ENCODE measurements at regions not wholly inside any gene's neighbourhood (a gene's known extent, or its start where the extent isn't known, plus 50 kb on each side); places are given as distances from the start of the nearest gene placed in this dataset.
A peak's percentile ranks its signal among the peaks of the same experiment; 100 is the strongest.

GRCh38 chr6:115717062-115717461 lies 343.6 kb downstream of the FRK start:
- no peak for DNase-seq

GRCh38 chr6:115712291-115712961 lies 348.3 kb downstream of the FRK start:
- DNase-seq, result no peak

DNA sequence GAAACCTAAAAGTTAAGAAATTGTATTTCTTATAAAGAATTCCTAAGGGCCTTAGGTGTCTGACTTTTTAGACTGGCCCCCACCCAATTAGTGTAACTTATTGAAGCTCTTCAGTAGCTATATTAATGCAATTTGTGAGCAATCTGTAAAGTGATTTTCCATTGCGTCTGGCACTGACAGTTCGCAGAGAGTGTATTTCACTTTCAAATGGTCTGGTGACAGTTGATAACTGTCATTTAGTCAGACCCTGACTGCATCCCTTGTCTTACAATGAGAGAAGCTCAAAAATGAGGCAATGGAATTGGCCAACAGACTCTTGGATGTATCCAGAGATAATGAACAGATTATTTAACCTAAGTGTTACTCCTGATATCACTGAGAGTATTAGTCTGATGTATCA lies 351.8 kb downstream of the FRK start:
- no peak for DNase-seq

- DNase-seq, result no peak
Observed at GRCh38 chr6:115706981-115707380, 353.7 kb downstream of the FRK start.

DNA sequence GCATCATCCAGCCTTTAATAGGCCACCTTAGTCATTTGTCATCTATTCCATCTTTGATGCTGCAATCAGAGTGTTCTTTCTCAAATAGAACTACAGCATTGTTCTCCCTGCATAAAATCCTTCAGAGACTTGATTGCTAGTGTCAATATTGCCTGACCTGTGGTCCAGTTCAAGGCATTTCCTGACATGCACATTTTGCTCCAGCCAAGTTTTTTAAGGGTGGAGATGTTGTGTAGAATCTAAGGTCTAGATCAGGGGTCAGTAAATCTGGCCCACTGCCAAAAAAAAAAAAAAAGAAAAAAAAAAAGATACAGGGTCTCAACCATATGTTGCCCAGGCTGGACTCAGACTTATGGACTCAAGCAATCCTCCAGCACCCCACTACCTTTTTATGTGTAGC lies 354.4 kb downstream of the FRK start:
- DNase-seq, result no peak

DNA sequence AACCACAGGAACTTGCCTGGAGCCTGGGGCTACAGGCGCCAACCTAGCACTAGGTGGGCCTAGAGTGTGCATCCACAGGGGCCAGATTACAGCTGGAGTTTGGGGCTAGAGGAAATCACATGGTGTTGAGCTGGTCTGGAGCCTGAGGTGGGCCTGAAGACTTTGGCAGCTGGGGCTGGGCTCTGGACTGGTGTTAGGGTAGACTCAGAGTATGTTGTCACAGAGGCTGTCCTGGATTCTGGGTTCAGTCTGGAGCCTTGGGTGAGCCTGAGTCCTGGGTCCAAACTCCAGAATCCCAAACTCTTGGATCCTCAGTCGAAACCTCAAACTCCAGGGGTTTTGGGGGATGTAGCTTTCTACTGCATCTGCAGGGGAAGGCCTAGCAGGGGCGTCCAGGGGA lies 356.7 kb downstream of the FRK start:
- DNase-seq, result no peak

- DNase-seq, result no peak
Observed at GRCh38 chr6:115691433-115691832, 369.3 kb downstream of the FRK start.

DNA sequence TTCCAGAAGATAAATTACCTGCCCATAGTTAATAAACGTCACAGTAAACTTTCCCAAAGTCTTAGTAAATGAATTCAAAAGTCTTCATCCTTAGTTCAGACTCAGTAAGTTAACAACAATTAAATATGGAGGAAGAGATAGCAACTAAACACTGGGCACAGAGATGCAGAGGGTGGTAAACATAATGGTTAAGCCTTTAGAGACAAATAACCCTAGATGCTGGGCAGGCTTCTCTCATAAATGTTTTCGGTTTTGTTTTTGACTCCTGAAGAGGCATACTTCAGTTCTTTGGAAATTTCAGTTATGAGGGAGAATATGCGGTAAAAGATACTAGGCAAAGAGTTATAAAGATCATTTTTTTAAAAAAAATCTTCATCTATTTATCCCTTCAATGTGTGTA lies 369.8 kb downstream of the FRK start:
- no peak for DNase-seq

DNA sequence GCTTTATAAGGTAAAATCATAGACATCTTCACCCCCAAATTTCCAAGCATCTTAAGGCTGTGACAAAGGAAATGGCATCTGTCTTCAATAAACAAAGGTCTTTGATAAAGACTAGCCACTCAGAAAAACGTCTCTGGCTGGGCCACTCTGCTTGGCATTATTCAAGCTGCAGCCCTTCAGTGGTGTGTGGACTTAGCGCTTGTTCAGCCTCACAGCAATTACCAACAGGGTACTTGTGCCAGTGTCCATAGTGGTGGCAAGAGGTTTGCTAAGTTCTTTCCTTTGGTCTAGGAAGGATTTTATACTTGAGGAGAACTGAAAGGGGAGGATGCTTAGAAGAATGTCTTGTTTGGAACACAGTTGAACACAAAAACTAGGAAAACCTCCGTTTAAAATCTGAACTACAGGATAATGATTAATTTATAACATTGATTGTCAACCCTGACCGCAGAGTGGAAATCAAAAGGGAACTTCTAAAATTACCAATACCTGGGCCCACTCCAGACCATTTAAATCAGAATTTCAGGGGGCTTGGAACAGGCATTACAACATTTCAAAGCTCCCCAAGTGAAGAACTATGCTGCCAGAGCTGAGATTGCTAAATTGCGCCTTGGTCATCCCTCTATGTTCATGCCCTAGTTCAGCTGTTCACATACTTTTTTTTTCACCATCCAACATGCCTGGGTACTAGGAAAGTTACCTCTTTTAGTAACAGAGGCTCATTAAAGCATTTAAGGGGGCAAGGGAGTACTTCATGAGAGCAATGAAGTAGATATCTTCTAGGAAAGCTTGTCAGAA lies 378.5 kb downstream of the FRK start:
- DNase-seq, result no peak

DNA sequence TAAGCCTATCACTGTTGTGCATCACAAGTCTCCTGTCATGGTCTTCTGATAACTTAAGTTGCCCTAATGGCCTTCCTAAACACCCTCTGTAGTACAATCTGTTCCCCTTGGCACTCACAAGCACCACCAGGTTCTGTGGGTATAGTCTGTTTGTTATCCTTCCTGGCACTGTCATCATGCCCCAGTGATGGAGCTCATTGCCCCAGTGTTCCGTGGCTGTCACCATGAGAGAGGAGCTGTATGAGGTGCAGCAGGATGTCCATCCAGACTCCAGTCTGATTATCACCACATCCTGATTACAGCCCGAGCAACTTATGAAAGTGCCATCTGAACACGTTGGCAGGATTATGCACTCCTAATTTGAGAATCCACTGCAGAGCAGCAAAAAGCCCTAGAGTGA lies 380.1 kb downstream of the FRK start:
- no peak for DNase-seq

DNA sequence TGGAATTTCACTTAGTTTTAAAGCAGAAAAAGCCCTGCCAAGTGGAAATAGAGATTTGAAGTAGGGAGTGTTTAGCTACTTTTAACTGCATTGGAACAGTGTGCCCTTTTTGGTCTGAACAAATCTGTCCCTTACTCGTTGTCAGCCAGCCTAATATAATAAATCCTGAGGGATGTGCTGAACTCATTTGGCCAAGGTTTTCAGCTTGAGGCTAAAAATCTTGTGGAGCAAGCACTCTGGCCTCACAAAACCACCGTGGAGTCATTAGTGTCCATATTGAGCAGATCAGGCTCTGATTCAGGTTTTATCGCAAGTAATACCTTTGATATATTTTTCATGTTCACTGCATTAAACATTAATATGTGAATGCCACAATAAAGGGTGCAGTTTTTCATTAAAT lies 383.5 kb downstream of the FRK start:
- no peak for DNase-seq

GRCh38 chr6:115675443-115675842 lies 385.2 kb downstream of the FRK start:
- DNase-seq, result no peak

DNA sequence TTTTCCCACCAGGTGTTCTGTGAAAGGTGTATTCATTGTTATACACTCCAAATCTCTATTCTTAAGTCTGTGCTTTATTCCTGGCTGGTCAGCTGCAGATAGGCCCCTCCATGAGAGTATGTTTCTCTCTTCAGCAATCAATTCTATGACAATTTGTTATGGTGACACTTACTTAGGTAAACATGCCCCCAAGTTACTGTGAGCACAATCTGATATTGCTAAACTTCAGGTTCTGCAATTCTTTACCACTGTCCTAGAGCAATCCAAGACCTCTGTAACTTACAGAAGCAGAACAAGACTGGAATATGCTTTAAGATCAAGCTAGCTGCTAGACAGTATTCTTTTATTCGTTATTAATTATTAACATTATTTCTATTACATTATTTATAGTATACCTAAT lies 391.9 kb downstream of the FRK start:
- DNase-seq, result no peak

DNA sequence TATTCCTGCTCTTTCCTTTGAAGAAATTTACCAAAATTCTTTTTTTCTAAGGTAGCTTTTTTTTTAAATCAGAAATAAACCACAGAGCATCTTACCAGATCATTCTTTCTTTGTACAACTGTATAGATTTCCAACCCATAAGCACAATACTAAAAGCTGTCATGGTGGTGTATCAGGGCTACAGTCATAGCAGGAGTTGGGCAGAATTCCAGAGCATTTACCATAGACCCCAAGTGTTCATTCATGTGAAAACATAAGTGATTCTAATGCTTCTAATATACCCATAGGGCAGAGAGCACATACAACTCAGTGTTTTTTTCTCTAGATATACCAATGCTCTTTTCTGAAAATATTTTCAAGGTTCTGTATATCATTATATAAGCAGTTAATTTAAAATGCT lies 392.5 kb downstream of the FRK start:
- no peak for DNase-seq

- no peak for DNase-seq
Observed at GRCh38 chr6:115667478-115668026, 393.1 kb downstream of the FRK start.

GRCh38 chr6:115666997-115667396 lies 393.7 kb downstream of the FRK start:
- DNase-seq, result no peak

- no peak for DNase-seq
Observed at GRCh38 chr6:115665310-115665709, 395.4 kb downstream of the FRK start.

DNA sequence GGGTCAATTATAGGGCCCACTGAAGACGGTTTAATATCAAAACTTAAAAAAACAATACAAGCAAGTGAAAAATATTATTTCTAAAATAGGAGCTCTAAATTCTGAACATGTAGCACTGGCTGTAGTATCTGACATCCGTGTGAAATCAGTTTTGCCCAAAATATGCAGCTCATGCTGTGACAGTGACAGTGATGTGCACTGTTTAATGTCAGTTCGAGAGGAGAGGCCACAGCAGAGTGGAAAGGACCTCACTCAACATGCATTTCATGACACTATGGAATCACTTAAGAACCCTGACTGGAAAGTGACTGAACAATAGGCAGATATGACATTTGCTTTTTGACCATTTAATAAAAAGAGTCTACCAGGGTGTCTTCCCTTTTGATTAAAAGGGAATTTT lies 397.0 kb downstream of the FRK start:
- DNase-seq, result no peak

GRCh38 chr6:115643762-115644161 lies 416.9 kb downstream of the FRK start:
- DNase-seq, result peak; percentile 76

- DNase-seq, result no peak
Observed at GRCh38 chr6:115634887-115635286, 425.8 kb downstream of the FRK start.

GRCh38 chr6:115634131-115634530 lies 426.6 kb downstream of the FRK start:
- DNase-seq, result no peak

DNA sequence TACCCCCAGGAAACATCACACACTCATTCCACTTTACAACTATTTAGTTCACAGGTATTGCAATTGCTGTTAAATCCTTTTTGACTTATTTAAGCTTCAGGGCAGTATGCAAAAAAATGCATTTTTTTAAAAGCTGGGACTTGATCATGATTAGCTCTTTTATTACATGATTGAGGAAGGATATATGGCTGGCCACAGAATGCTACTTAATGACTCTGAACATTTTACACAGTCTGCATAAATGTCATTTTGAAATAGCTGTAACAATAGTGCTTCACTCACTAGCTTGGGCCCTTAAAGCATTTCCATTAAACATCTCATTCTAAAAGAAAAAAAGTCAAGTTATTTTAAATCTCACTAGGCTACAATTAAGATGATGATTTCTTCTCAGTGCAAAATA lies 429.7 kb downstream of the FRK start:
- DNase-seq, result no peak

GRCh38 chr6:115630424-115631024 lies 430.2 kb downstream of the FRK start:
- no peak for DNase-seq

- no peak for DNase-seq
Observed at GRCh38 chr6:115629415-115629814, 431.3 kb downstream of the FRK start.
